ACHN (cell line): ENCODE measurements at regions not wholly inside any gene's neighbourhood (a gene's known extent, or its start where the extent isn't known, plus 50 kb on each side); places are given as distances from the start of the nearest gene placed in this dataset.
"Not testable (repeated sequence)": the region's sequence is repeated elsewhere in the genome, so short reads cannot be mapped to it uniquely, and the experiment has no call there.

Experiments
- DNase-seq: peaks from one replicate; pipeline ENCODE4 v3.0.0-alpha.2; 2015
- in situ Hi-C: cut with HindIII; loops from 2 replicates; pipeline ENCODE4 v1.10.0; 2017; ENCODE audit warnings: low sequenced_read_pairs, low pct_ligation_motif_present, low pct_unique_long_range_greater_than_20kb

DNA sequence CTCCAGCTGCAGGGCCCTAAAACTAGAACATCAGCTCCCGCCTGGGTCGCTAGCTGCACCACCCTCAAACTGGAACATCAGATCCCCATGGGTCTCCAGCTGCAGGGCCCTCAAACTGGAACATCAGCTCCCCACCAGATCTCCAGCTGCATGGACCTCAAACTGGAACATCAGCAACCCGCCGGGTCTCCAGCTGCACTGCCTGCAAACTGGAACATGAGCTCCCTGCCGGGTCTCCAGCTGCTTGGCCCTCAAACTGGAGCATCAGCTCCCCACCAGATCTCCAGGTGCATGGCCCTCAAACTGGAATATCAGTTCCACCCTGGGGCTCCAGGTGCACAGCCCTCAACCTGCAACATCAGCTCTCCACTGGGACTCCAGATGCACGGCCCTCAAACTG is 82.7 kb downstream of the TFRC start:
- in situ Hi-C loops, DNase-seq: not testable (repeated sequence)

DNA sequence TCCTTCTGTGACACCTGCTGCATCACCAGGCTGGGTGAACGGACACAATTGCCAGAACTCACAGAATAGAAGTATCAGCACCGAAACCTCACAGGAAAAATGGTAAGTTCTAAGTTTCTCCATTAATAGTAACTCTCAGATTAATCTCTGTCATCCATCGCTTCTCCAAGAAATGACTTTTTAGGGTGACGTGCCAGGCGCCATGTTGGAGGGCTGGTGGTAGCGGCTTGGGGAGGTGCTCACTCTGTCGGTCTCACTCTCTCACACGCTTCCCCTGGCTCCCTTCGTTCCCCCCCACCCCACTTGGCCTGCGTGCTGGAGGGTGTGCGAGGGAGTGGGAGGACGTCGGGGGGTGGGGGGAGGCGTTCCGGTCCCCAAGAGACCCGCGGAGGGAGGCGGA is 85.6 kb downstream of the TFRC start:
- DNase-seq, in situ Hi-C loops: not testable (repeated sequence)

DNA sequence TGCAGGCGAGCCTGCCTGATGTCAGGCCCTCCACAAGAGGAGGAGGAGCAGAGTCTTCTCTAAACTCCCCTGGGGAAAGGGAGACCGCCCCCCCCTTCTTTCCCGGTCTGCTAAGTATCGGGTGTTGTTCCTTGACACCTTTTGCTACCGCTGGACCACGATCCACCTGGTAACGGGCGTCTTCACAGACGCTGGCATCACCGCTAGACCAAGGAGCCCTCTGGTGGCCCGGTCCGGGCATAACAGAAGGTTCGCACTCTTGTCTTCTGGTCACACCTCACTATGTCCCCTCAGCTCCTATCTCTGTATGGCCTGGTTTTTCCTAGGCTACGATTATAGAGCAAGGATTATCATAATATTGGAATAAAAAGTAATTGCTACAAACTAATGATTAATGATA is 86.0 kb upstream of the TNK2 start:
- in situ Hi-C loops, DNase-seq: not testable (repeated sequence)

DNA sequence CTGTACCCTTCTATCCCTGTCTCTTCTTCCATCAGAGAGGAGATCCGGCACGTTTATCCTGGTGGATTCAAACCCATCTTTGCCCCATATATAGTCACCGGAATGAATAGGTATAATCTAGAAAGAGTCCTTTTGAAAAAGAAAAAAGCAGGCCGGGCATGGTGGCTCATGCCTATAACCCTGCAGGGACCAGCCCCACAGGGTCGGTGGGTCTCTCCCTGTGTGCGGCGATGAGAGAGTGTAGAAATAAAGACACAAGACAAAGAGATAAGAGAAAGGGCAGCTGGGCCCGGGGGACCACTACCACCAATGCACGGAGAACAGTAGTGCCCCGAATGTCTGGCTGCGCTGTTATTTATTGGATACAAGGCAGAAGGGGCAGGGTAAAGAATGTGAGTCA is 85.3 kb upstream of the TNK2 start:
- in situ Hi-C loops, DNase-seq: not testable (repeated sequence)

DNA sequence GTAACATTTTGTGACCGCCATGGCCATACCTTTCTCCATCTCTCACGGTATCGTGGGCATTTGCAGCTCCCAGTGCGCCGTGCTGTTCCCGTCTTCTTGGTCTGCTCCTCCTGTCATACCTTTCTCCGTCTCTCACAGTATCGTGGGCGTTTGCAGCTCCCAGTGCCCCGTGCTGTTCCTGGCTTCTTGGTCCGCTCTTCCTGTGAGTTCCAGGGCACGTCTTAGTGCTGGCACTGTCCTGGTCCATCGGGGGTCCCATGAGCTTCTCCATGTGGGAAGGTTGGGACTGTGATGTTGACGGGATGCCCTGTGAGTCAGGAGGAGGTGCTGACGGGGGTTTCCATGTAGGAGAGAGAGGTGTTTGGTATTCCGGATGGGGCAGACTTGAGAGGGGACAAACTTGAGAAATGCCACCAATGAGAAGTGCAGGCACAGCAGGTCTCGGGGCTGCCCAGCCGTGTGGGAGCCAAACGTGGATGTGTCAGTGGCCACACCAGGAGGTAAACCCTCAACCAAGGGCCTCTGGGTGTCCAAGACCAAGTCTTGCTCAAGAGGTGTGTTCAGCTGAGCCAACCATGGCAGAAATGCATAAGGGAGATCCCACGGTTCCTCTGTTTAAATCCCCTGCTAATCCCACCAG is 84.7 kb upstream of the TNK2 start:
- in situ Hi-C loops, DNase-seq: not testable (repeated sequence)

DNA sequence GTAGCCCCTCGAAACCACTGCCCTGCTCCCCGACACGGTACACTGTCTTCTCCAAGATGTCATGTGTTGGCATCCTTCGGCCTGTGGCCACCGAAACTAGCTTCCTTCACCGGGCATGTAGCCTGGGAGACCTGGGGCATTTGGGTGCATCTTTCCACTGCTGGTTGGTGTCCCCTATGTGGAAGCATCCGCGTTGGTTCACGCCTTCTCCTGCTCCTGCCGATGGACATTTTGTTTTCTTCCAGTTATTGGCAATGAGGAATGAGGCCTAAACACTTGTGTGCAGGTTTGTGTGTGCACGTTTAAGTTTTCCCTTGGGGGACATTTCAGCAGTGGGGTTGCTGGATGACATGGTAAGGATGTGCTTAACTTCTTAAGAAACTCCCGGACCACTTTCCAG is 83.6 kb upstream of the TNK2 start:
- DNase-seq, in situ Hi-C loops: not testable (repeated sequence)

DNA sequence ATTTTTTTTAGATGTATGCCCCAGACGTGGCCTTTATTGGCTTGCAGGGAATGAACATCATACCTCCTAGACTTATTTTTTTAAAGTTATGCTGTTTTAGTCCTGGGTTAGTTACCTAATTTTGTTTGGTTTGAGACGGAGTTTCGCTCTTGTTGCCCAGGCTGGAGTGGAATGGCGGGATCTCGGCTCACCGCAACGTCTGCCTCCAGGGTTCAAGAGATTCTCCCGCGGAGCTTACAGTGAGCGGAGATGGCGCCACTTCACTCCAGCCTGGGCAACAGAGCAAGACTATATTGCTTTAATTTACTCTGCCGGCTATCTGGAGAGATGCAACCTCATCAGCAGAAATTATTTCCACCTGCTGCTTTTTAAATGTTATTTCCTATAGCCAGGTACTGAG is 82.9 kb upstream of the TNK2 start:
- DNase-seq, in situ Hi-C loops: not testable (repeated sequence)

DNA sequence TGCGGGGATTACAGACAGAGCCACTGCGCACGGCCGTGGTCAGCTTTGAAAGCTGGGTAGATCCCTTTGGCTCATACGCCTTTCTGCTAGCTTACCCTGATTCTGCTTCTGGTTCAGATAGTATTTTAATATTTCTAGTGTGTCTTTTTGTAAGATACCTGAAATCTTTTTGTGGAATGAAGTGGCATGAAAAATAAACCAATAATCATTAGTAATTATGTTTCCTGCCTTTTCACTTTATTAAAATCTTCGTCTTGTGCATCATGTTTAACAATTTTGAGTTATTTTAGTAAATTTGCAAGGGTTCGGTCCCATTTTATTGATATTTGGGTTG is 82.5 kb upstream of the TNK2 start:
- DNase-seq, in situ Hi-C loops: not testable (repeated sequence)

DNA sequence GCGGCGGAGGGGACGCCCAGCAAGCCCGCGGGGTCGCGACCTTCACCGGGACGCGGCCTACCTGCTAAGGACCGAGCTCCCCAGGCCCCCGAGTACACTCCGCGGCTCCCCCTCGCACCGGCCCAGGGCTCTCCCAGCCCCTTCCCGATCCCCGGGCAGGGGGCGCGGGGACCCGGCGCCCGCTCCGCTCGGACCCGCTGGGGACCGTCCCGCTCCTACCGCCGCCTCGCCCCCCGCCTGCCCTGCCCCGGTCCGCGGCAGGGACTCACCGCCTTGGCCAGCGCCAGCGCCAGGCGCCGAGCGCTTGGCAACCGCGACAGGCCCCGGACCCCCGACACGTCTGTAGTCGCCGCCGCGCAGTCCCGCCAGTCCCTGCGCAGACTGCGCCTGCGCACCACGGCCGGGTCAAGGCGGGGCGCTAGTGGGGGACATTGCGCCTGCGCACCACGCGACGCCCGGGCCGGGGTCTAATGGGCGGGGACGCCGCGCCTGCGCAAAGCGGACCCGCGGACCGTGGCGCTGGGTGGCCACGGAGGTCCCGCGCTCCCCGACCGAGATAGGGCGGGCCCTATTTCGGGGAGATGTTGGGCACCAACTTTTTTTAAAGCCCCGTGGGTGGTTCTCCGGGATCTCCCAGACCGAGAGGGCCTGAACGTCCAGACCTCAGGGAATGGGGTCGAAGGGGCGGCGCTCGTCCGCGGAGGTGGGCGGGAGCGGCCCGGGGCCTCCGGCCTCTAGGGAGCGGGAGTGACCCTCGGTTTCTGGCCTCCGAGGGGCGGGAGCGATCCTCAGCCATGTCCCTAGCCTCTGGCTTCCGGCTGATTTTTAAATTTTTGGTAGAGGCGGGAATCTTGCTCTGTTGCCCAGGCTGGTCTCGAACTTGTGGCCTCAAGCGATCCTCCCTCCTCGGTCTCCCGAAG is 81.8 kb upstream of the TNK2 start:
- peak; percentile 81 for DNase-seq
- in situ Hi-C loops: not testable (repeated sequence)

DNA sequence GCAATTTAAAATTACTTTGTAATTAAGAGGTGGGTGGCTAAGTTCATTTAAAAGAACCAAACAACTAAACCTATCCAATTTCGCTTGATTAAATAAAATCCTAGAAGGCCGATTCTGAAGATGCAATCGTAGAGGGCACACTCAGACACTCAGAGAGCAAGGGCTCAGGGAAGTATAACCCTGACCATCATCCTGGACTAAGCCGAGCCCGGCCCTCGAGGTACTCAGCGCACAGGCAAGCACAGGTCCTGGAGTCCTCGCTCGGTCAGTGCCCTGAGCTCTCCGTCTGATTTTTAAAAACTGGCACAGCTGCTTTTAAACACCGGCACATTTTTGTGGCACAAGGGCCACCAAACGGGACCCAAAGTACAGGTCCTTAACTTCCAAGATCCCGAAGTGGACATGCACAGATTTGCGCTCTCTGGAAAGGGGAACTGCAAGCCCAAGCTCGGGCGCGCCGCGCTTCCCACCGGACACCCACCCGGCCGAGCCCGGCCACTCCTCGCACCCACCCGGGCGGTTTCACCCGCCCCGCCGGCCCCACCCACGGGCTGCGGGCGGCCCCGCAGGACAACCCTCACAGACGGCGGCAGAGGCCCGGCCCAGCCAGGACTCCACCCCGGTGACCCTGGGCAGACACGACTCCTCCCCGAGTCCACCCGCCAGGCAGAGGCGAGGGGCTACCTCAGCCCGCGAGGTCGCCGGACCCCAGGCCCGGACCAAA is 81.0 kb upstream of the TNK2 start:
- in situ Hi-C loops: not testable (repeated sequence)
- peak; percentile 12 for DNase-seq

DNA sequence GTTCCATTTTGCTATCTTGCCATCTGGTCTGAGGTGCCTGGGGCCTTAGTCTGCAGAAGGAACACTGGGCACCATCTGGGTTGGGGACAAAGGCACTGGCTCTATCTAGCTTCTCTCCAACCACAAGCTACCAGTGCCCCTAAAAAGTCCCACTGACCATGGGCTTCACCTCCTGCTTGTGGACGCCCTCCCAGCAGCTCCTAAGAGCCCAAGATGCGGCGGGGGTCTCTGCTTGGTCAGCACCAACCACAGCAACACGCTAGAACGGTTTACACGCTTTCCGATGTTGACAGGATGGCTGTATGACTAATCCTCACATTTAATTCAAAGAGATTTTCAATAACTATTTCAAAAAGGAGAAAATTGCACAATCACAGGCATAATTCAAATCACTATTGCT is 80.4 kb upstream of the TNK2 start:
- in situ Hi-C loops, DNase-seq: not testable (repeated sequence)

DNA sequence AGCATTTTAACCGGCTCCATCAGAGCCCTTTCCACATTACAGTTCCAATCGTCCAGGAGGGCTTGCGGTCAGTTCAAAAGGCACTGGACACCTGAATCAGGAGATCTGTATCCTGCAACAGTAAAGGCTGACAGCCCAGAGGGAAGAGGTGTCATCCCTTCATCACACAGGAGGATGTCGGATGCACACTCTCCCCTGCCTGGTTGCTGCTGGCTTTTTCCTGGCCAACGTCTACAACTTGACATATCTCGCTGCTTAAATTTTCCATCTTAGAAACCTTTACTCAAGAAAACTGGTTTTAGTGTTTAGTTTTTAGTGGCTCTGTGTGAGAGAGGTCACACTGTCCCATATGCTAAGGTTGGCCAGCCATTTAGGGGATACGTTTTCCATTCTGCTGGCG is 78.7 kb upstream of the TNK2 start:
- in situ Hi-C loops, DNase-seq: not testable (repeated sequence)

DNA sequence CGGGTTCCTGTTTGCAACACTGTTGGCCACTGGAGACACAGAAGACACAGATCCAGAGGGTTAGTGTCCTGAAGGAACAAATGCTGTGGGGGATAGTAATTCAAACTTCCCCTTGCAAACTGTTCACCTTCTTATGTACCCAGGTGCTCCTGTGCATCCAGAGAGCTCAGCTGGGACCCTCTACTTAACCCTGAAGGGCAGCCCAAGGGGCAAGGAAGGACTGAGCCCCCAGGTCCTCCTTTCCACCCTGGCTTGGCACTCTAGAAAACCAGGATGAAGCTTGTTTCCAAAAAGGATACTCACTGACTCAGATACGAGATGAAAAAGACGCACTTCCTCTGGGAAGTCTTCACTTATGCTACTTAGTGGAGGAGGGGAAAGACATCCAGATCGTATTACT is 78.2 kb upstream of the TNK2 start:
- not testable (repeated sequence) for DNase-seq

DNA sequence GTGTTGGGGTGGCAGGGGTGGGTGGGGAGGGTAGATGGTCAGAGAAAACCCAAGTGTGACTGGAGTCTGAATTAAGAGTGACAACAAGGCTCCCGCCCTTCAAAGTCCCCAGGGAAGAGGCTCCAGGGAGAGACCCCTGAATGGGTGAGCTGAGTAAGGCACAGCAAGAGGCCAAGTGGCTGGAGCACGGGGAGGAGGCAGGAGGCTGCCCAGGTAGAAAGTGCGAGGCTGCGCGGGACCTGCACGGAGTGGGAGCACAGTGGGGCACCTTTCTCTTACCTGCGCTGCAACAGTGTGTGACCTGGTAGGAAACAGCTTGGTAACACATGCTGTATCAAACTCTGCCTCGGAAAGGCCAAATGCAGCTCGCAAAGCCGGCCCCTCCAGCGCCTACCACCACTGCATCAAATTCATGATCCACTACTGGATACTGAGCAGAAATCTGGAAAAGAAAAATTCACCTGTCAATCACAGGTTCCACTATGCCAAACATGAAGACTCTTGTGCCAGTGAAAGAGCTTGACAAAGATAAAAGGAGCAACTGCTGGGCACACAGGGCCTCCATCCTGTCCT is 77.1 kb upstream of the TNK2 start:
- DNase-seq, in situ Hi-C loops: not testable (repeated sequence)

More for the DNA sequence above, 78.2 kb upstream of the TNK2 start:
- in situ Hi-C loops: not testable (repeated sequence)

DNA sequence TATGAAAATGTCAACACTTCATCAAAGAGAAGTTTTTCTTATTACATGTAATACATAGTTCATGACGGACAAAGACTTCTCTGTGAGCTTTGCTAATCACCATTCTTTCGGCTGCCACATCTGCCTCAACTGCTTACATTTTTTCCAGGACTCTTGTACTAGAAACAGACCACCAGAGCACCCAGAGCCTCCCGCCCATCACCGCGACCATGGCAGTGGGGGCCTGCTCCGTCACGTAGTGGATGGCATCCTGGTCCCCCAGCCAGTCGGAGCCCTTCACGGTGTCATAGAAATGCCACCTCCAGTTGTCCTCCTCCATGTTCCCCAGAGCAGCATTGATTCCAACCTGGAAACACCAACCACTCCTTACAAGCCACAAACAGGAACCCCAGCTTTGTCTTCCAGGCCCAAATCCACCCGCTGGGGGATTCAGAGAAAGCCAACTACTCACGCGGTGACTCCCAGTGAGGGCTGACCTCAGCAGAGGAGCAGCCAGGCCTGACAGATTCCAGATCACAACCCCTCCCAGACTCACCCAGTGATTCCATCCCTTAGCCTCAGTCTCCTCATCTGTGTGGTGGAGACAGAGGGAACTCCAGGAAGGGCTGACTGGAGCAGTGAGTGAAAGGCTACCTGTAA is 76.2 kb upstream of the TNK2 start:
- DNase-seq, in situ Hi-C loops: not testable (repeated sequence)

DNA sequence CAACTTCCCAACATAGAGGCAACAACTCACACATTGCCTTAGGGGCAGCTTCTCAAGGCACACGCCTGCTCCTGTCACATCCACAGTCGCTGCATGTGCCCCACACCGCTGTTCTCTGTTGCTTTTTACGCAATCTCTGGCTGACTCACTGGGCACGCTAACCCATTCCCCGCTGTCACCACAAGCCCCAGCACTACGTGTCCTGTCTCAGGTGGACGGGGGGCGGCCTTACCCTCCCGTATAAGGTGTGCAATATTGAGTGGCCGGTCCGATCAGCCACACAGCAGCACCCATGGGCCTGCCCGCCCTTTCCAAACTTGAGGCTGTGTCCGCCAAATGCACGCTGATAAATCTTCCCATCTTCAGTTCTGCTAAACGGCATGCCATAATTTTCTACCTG is 75.5 kb upstream of the TNK2 start:
- in situ Hi-C loops, DNase-seq: not testable (repeated sequence)

DNA sequence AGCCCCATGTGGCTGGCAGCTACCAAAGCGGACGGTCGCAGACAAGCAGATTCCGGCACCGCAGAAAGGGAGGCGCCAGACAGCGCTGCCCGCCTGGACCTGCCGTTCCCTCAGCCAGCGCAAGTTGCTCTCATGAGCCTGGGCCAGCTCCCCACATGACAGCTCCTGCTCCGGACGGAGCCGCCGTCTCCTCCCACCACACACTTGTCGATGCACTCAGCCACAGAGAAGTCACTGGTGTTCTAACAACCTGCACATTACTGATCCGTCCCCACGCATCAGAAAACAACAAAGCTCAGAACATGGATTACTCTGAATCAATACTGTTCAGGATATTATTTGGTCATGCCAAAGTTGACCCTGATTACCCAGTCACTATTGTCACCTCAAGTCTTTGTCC is 74.4 kb upstream of the TNK2 start:
- DNase-seq, in situ Hi-C loops: not testable (repeated sequence)

DNA sequence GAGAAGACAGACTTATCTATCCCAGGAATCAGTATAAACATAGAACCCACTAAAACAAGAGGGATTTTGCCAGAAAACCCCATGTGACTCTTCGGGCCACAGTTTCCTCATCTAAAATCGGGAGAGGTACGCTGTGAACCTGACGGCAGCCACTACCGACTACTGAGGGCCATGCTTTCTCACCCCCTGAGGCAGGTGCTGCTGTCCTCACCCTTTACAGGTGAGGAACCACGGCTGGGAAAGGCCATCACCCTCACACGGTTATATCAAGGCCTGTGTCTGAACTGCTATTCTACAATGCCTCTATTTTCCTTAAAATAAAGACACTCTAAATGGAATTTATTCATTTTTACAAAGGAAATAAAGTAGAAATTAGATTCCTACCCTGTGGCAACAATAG is 73.4 kb upstream of the TNK2 start:
- in situ Hi-C loops, DNase-seq: not testable (repeated sequence)
